Sigmoid colon (tissue), 6 donors: ENCODE measurements at regions not wholly inside any gene's neighbourhood (a gene's known extent, or its start where the extent isn't known, plus 50 kb on each side); places are given as distances from the start of the nearest gene placed in this dataset.

Experiments
- DNase-seq: peaks from one replicate; pipeline ENCODE4 v3.0.0-alpha.2; 2019
- H3K27ac ChIP-seq, 4 donors: fragments of 200-600 bp; sonication (generic); one replicate each; pipeline ENCODE4 v1.5.1; 2016 to 2019; ENCODE audit warnings: mild to moderate bottlenecking in 1 of 4
- H3K27me3 ChIP-seq, 3 donors: fragments of 200-600 bp; sonication (generic); one replicate each; pipeline ENCODE4 v1.5.1; 2019; ENCODE audit warnings: mild to moderate bottlenecking in 1 of 3
- H3K36me3 ChIP-seq, 4 donors: fragments of 200-600 bp; sonication (generic); one replicate each; pipeline ENCODE4 v1.5.1; 2016 to 2019
- H3K4me1 ChIP-seq, 4 donors: fragments of 200-600 bp; sonication (generic); one replicate each; pipeline ENCODE4 v1.5.1; 2017 to 2019
- H3K4me3 ChIP-seq, 4 donors: fragments of 200-600 bp; sonication (generic); one replicate each; pipeline ENCODE4 v1.5.1; 2017 to 2019; ENCODE audit warnings: mild to moderate bottlenecking in 2 of 4, moderate library complexity in 1 of 4
- H3K9me3 ChIP-seq, 4 donors: fragments of 200-600 bp in 3 of 4; sonication (generic) in 3 of 4; one replicate each; pipeline versions ENCODE4 v1.5.1 to v1.6.1; 2013 to 2019
- CTCF ChIP-seq, 4 experiments: fragments of 450-650 bp in 3 of 4; fragments of 200-600 bp in 1 of 4; IDR thresholded peaks; one replicate each; pipeline ENCODE4 v1.5.1; 2016 to 2019; ENCODE audit warnings: antibody characterized with exemption in 4 of 4, mild to moderate bottlenecking in 3 of 4, moderate library complexity in 2 of 4
- EP300 ChIP-seq, 4 donors: sonication (generic); formaldehyde crosslinking; IDR thresholded peaks; one replicate each; pipeline ENCODE4 v1.6.1; 2017; ENCODE audit warnings: antibody characterized with exemption in 4 of 4
- POLR2A ChIP-seq, 2 donors: fragments of 450-650 bp; IDR thresholded peaks; one replicate each; pipeline ENCODE4 v1.6.1; 2016; ENCODE audit warnings: antibody characterized with exemption in 2 of 2, mild to moderate bottlenecking in 2 of 2, moderate library complexity in 2 of 2
- POLR2AphosphoS5 ChIP-seq, 4 donors: sonication (generic); formaldehyde crosslinking; IDR thresholded peaks; one replicate each; pipeline ENCODE4 v1.6.1; 2017; ENCODE audit warnings: antibody characterized with exemption in 4 of 4
- WGBS, 2 donors: extraction: QIAGEN DNeasy Blood & Tissue Kit; methylation state at CpG; one replicate each; pipeline ENCODE4 v1.1.7; 2013; 5-methylcytosine and 5-hydroxymethylcytosine counted together
- intact Hi-C: fragments of 100-400 bp; cut with DNase I; formaldehyde crosslinking; loops from one replicate; pipeline ENCODE4 v1.15.1; 2023
- donor health status: healthy with polysubstance abuse.
- donor health status: healthy.

- WGBS, 2 donors: 76 to 80% methylated on average over 14 of the region's 14 CpGs
- H3K27me3 ChIP-seq: no peaks in the 10 kb centered on the region
- H3K4me3 ChIP-seq: no peak overlapping the region
- peaks cover 0 to 22% (median 17%) of the 10 kb centered on the region in 4 donors for H3K4me1 ChIP-seq
- no peak for DNase-seq
- no peaks in the 10 kb centered on the region for H3K9me3 ChIP-seq
- TF ChIP-seq POLR2AphosphoS5 (IDR thresholded peaks at IDR 0.05): no peak
- no peak for TF ChIP-seq POLR2A (IDR thresholded peaks at IDR 0.05)
- TF ChIP-seq EP300 (IDR thresholded peaks at IDR 0.05): no peak
- no peak for TF ChIP-seq CTCF (IDR thresholded peaks at IDR 0.05)
- peak overlapping the region; percentile 43 to 63 (median 54) for H3K27ac ChIP-seq
- intact Hi-C loops: no loop called here
- H3K36me3 ChIP-seq: no peaks in the 10 kb centered on the region
These were observed 195.5 kb downstream of the LMO4 start for GRCh38 chr1:87524021-87524754.

DNA sequence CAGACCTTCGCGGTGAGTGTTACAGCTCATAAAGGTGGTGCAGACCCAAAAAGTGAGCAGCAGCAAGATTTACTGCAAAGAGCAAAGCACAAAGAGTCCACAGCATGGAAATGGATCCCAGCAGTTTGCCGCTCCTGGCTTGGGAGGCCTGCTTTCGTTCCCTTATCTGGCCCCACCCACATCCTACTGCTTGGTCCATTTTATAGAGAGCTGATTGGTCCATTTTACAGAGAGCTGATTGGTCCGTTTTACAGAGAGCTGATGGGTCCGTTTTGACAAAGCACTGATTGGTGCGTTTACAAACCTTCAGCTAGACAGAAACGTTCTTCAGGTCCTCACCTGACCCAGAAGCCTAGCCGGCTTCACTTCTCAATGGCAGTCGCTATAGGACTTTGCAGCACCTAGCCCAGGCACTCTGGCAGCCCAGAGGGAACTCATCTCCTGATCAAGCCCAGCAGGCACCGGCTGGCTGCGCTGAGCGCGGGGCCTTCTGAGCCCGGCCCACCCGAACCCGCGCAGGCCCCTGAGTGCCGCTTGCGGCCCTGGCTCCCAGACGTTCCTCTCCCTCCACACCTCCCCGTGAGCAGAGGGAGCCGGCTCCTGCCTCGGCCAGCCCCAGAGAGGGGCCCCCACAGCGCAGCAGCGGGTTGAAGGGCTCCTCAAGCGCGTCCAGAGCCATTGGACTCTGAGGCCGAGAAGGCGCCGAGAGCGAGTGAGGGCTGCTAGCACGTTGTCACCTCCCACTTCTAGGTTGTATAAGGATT lies 200.3 kb downstream of the LMO4 start:
- TF ChIP-seq POLR2A (IDR thresholded peaks at IDR 0.05) (no peak), CTCF (IDR thresholded peaks at IDR 0.05) (no peak), EP300 (IDR thresholded peaks at IDR 0.05) (no peak), POLR2AphosphoS5 (IDR thresholded peaks at IDR 0.05) (no peak)
- DNase-seq: no peak
- Histone ChIP-seq H3K4me3 (no peak overlapping the region), H3K4me1 (peaks cover 0 to 10% (median 7%) of the 10 kb centered on the region in 4 donors), H3K9me3 (no peaks in the 10 kb centered on the region), H3K27me3 (no peaks in the 10 kb centered on the region), H3K27ac (no peak overlapping the region), H3K36me3 (no peaks in the 10 kb centered on the region)
- 95 to 97% methylated on average over 33 of the region's 33 CpGs for WGBS, 2 donors
- intact Hi-C loops: no loop called here

GRCh38 chr1:87530042-87530807 lies 201.5 kb downstream of the LMO4 start:
- 88 to 93% methylated on average over 7 of the region's 7 CpGs for WGBS, 2 donors
- Histone ChIP-seq H3K27ac (no peak overlapping the region), H3K4me1 (peaks cover 0 to 4% (median 0%) of the 10 kb centered on the region in 4 donors), H3K36me3 (no peaks in the 10 kb centered on the region), H3K9me3 (peaks cover 0 to 2% (median 0%) of the 10 kb centered on the region in 4 donors), H3K27me3 (no peaks in the 10 kb centered on the region), H3K4me3 (no peak overlapping the region)
- DNase-seq: no peak
- TF ChIP-seq EP300 (IDR thresholded peaks at IDR 0.05): no peak
- TF ChIP-seq POLR2AphosphoS5 (IDR thresholded peaks at IDR 0.05): no peak
- no peak for TF ChIP-seq POLR2A (IDR thresholded peaks at IDR 0.05)
- no peak for TF ChIP-seq CTCF (IDR thresholded peaks at IDR 0.05)
- intact Hi-C loops: no loop called here

GRCh38 chr1:87535551-87535950 lies 206.9 kb downstream of the LMO4 start:
- H3K4me3 ChIP-seq: no peak overlapping the region
- H3K27me3 ChIP-seq: no peaks in the 10 kb centered on the region
- WGBS, 2 donors: 42 to 77% methylated on average over 1 of the region's 1 CpG
- peak overlapping the region in 1 of 4 donors; percentile 16 for H3K27ac ChIP-seq
- H3K36me3 ChIP-seq: no peaks in the 10 kb centered on the region
- TF ChIP-seq CTCF (IDR thresholded peaks at IDR 0.05): no peak
- no peak for TF ChIP-seq EP300 (IDR thresholded peaks at IDR 0.05)
- no peak for TF ChIP-seq POLR2A (IDR thresholded peaks at IDR 0.05)
- no peak for TF ChIP-seq POLR2AphosphoS5 (IDR thresholded peaks at IDR 0.05)
- peaks cover 0 to 3% (median under 1%) of the 10 kb centered on the region in 4 donors for H3K9me3 ChIP-seq
- peaks cover 0 to 24% (median 3%) of the 10 kb centered on the region in 4 donors for H3K4me1 ChIP-seq
- intact Hi-C loops: no loop called here
- no peak for DNase-seq
